ACHN (cell line): ENCODE measurements at regions not wholly inside any gene's neighbourhood (a gene's known extent, or its start where the extent isn't known, plus 50 kb on each side); places are given as distances from the start of the nearest gene placed in this dataset.
A peak's percentile ranks its signal among the peaks of the same experiment; 100 is the strongest.
"Not testable (repeated sequence)": the region's sequence is repeated elsewhere in the genome, so short reads cannot be mapped to it uniquely, and the experiment has no call there.

Experiments
- DNase-seq: peaks from one replicate; pipeline ENCODE4 v3.0.0-alpha.2; 2015
- in situ Hi-C: cut with HindIII; loops from 2 replicates; pipeline ENCODE4 v1.10.0; 2017; ENCODE audit warnings: low sequenced_read_pairs, low pct_ligation_motif_present, low pct_unique_long_range_greater_than_20kb

DNA sequence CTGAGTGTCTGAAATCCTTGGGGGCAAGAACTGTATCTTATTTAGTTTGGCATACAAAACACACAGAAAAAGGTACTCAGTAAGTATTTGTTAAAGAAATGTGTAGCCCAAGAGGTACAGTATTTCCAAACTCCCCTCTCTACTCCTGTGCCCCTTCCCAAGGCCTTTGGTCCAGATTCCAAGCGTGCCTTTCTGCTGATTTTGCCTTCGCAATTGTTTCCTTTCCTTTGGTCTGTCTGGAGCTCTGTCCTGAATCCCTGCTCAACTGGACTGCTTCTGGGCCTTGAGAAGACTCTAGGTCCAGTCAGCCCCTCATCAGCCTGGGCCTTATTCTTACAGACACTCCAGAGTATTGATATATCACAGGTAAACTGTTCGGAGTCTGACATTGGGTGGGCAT is 122.2 kb upstream of the SYNCRIP start:
- in situ Hi-C loops: no loop called here
- DNase-seq: no peak

DNA sequence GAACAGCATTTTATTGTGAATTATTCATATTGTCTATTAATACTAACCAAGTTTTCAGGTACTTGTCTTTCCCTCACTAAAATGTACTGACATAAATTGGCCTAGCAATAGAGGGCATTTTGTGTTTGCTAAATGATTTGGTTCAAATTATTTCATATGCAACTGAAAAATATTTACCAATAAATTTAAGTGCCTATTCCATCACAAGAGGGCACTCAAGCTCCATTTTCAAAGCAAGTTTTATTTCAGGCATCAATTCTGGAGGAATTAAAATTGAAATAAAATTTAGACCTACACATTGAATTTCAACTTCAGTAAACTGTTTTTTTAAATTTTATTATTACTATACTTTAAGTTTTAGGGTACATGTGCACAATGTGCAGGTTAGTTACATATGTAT is 114.3 kb upstream of the SYNCRIP start:
- in situ Hi-C loops: no loop called here
- peak; percentile 28 for DNase-seq

DNA sequence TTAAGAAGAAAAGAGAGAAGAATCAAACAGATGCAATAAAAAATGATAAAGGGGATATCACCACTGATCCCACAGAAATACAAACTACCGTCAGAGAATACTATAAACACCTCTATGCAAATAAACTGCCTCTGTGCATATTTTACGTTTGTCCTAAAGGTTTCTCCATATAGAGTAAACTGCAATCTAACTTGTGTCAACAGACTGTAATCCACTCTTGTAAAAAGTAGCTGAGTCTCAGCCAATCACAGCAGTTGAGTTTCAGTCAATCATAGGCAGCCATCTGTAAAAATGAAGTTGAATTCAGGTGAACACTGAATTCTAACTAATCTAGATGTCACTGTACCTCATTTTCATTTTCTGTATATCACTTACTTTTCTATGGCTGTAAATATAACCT is 112.2 kb upstream of the SYNCRIP start:
- DNase-seq: no peak
- in situ Hi-C loops: no loop called here

DNA sequence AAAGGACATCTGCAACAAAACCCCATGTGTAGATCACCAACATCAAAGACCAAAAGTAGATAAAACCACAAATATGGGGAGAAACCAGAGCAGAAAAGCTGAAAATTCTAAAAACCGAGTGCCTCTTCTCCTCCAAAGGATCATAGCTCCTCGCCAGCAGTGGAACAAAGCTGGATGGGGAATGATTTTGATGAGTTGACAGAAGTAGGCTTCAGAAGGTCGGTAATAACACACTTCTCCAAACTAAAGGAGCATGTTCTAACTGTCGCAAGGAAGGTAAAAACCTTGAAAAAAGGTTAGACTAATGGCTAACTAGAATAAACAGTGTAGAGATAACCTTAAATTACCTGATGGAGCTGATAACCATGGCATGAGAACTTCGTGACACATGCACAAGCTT is 109.9 kb upstream of the SYNCRIP start:
- in situ Hi-C loops: no loop called here
- DNase-seq: no peak

DNA sequence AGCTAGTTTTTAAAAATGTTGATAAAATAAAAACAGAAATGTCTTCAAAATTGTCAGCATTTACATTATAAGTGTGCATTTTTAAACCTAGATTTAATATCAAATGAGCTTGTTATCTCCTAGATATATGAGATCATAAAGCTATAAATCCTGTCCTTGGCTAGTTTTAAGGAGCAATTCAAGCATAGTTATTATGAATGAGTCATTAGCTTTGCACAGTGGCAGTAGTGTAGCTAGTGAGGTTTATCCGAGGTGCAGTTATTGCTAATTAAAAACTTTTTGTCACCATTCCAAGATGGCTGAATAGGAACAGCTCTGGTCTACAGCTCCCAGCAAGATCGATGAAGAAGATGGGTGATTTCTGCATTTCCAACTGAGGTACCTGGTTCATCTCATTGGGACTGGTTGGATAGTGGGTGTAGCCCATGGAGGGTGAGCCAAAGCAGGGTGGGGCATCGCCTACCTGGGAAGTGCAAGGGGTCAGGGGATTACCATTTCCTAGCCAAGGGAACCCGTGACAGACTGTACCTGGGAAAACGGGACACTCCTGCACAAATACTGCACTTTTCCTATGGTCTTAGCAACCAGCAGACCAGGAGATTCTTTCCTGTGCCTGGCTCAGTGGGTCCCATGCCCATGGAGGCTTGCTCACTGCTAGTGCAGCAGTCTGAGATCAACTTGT is 108.8 kb upstream of the SYNCRIP start:
- in situ Hi-C loops: no loop called here

DNA sequence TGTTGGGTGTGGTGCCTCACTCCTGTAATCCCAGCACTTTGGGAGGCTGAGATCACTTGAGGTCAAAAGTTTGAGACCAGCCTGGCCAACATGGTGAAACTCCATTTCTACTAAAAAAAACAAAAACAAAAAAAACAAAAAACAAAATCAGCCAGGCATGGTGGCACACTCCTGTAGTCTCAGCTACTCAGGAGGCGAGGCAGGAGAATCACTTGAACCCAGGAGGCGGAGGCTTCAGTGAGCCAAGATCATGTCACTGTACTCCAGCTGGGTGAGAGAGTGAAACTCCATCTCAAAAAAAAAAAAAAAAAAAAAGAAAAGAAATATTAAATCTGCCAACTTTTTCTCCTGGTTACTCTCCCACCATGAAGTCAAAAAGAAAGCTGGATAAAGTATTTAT is 107.5 kb upstream of the SYNCRIP start:
- in situ Hi-C loops: not testable (repeated sequence)

More for the DNA sequence above, 108.8 kb upstream of the SYNCRIP start:
- no peak for DNase-seq

DNA sequence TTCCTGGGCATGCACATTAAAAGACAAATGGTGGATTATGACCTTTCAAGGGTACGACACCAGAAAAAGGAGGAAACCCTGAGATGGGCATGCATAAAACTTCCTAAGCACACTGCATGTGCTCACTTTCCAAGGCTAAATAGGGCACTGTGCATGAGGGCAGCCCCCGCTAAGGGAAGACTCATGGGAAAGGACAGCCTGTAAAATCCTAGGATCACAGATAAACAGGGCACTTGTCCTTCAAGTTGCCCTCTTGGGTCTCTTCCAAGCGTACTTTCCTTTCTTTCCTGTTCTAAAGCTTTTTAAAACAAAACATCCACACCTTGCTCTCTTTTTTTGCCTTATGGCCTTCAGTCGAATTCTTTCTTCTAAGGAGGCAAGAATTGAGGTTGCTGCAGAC is 106.5 kb upstream of the SYNCRIP start:
- DNase-seq: no peak
- in situ Hi-C loops: no loop called here

More for the DNA sequence above, 107.5 kb upstream of the SYNCRIP start:
- DNase-seq: not testable (repeated sequence)

DNA sequence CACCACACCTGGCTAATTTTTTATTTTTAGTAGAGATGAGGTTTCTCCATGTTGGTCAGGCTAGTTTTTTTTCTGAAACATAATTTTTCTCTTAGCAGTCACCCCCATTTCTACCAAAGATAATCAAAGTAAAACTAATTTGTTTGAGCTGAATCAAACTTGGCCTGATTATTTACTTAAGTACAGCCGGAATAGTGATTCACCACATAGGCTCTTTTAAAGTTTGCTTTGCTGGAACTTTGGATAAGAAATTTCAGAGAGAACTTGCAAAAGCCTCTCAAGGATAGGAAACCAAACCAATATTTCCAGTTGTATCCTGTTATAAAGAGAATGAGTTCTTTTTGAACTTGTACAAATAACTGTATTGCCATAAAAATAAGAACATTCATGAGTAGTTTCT is 105.0 kb upstream of the SYNCRIP start:
- in situ Hi-C loops: no loop called here
- no peak for DNase-seq

DNA sequence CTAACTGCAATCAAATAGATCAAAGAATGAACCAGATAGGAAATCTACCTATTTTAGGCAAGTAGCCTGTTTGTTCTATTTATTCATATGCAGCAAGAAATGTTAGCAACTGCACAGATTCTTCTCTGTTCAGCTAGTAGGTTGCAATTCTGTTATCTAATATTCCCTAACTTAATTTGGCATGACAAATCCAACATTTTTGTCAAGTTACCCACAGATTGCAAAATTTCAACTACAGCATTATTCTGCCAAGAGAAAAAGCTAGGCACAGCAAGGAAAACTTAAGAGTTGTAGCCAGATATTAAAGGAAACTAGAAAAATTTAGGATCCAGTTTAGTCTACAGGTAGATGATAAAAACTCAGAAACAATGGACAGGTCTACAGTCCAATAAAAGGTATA is 104.4 kb upstream of the SYNCRIP start:
- in situ Hi-C loops: no loop called here
- DNase-seq: no peak

DNA sequence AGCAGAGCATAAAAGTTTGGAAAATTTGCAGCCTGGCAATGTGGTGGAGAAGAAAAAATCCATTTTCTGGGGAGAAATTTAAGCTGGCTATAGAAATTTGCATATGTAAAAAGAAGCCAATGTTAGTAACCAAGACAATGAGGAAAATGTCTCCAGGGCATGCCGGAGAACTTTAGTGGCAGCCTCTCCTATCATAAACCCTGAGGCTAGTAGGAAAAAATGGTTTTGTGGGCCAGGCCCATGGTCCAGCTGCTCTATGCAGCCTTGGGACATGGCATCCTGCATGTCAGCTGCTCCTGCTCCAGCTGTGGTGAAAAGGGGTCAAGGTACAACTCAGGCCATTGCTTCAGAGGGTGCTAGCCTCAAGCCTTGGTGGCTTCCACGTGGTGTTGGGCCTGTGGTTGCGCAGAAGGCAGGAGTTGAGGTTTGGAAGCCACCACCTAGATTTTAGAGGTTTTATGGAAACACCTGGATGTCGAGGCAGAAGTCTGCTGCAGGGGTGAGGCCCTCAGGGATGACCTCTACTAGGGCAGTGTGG is 101.8 kb upstream of the SYNCRIP start:
- in situ Hi-C loops: no loop called here
- no peak for DNase-seq

DNA sequence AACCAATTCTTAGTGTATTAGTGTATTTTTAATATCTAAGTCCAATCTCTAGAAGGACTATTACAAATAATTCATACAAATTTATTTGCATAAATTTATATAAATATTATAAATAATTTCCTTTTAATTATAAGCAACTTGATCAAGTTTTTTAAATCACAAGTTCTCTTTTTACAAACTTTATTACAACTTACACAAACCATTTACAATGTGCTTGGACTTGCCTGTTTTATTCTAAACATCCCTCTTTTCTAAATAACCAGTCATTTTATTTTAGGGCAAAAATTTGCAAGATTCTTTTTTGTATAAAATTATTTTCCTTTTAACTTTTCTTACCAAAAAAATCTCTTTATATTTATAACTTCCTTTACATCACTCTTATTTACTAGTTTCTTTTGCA is 83.5 kb upstream of the SYNCRIP start:
- in situ Hi-C loops: no loop called here
- DNase-seq: peak; percentile 7

DNA sequence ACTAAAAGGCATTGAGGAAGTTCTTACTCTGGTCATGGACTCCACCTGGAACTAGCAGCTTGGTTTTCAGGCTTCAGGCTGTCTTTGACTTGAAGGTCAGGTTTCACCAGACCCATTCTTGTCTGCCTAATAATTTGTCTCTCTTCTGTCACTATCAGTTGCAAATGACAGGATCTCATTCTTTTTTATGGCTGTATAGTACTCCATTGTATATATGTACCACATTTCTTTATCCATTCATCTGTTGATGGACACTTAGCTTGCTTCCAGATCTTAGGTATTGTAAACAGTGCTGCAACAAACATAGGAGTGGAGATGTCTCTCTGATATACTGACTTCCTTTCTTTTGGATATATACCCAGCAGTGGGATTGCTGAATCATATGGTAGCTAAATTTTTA is 73.1 kb upstream of the SYNCRIP start:
- DNase-seq: no peak
- in situ Hi-C loops: no loop called here

DNA sequence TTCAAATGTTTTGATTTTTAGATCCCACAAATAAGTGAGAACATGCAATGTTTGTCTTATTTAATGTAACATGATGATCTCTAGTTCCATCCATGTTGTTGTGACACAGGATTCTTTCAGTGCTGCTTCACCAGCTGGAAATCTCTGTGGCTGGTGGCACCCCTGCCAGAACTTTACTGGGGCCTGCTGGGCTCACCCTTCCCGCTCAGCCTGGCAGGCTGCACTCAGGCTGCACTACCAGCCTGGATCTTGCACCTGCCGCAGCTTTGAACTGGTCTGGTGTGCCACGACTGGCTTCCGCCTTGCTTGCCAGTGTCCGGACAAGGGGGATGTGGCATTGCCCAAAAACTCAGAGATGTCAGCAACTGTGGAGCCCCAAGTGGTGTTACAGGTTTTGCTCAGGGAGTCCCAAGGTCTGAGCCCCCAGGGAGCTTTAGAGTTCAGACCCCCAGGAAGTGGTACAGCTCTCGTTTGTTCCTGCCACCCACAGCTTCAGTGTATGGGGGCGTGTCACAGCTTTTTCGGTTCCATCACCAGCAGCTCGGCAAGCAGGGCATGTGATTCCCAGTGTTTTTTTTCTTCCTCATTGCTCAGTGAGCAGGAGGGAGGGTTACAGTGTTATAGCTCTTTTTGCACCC is 72.3 kb upstream of the SYNCRIP start:
- no peak for DNase-seq
- in situ Hi-C loops: no loop called here

DNA sequence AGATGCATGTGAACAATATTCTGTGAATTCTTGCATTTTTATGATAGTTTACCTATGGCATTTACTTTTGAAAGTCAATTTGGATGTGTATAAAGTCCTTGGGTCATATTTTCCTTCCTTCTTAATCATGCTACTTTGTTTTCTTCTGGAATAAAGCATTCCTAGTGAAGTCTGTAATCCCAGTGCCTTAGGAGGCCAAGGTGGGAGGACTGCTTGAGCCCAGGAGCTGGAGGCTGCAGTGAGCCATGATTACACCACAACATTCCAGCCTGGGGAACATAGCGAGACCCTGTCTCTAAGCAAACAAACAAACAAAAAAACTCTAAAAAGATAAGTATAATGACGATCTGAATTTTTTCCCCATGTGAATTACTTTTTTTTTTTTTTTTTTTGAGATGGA is 69.7 kb upstream of the SYNCRIP start:
- in situ Hi-C loops: no loop called here
- no peak for DNase-seq

DNA sequence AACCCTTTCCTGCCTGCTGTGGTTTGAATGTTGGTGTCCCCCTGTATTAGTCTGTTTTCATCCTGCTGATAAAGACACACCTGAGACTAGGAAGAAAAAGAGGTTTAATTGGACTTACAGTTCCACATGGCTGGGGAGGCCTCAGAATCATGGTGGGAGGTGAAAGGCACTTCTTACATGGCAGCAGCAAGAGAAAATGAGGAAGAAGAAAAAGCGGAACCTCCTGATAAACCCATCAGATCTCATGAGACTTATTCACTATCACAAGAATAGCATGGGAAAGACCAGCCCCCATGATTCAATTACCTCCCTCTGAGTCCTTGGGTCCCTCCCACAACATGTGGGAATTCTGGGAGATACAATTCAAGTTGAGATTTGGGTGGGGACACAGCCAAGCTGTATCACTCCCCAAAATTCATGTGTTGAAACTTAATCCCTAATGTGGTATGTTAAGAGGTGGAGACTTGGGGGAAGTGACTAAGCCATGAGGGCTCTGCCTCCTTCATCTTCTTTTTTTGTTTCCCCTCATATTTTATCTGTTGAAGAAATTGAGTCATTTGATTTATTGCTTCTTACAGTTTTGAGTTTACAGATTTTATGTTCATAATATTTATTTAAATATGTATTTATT is 64.9 kb upstream of the SYNCRIP start:
- in situ Hi-C loops, DNase-seq: not testable (repeated sequence)

DNA sequence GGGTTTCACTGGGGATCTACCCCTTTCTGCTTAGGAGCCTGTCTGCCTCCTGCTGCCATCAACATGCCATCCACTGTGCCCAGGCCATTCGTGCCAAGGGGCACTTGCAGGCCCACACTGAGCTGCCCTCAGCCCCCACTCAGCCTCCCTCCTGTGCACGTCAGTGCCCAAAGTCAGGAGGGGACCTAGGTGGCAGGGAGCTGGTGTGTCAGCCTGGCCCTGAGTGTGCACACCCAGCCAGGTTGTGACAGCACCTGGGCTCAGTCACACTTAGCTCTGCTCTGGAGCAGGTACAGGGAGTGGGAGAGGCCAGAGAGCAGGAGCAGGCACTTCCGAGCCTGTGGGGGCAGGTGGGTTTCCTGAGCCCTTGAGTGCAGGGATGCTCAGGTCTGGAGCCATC is 63.6 kb upstream of the SYNCRIP start:
- DNase-seq: no peak
- in situ Hi-C loops: no loop called here

DNA sequence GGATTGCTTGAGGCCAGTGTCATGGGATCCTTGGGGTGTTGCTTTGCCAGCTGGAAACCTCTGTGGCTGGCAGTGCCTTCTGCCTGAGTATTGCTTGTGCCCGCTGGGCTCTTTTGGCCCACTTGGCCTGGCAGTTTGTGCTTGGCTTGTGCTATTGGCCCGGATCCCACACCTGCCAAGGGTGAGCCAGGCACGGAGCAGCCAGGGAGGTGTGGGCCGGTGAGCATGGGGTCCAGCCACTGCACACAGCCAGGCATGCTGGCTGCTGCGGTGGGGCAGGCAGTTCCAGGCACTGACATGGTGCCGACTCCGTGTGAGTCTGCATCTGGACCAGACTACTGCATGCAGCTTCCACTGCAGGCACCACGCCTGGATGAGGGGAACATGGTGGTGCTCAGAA is 62.5 kb upstream of the SYNCRIP start:
- no peak for DNase-seq
- in situ Hi-C loops: no loop called here

DNA sequence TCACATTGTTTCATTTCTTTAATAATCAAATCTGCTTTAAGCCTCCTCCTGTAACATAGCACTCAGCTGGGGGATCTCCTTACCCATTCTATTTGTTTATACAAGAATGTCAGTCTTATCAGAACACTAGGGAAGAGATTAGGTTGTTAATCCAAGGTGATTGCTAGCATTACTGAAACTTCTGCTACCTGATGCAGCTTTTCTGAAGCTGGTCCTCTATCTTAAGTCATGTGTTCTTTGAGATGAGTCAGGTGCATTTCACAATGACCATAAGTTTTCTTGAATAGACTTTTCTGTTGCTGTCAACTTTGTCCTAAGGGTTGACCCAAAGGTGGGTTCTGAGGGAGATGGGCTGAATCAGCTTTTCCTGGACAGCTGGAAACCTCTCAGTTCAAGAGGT is 60.7 kb upstream of the SYNCRIP start:
- DNase-seq: no peak
- in situ Hi-C loops: no loop called here
